A549 (cell line): ENCODE measurements at regions not wholly inside any gene's neighbourhood (a gene's known extent, or its start where the extent isn't known, plus 50 kb on each side); places are given as distances from the start of the nearest gene placed in this dataset.

Experiments used
- CTCF ChIP-seq: fragments of >200 bp; sonication (Bioruptor Twin); formaldehyde crosslinking; IDR thresholded peaks from 3 replicates; pipeline ENCODE4 v1.5.1; 2016
- EP300 ChIP-seq, 2 experiments: fragments of >200 bp; sonication (Bioruptor Twin); formaldehyde crosslinking; IDR thresholded peaks; 2 replicates in 1 of 2; 3 replicates in 1 of 2; pipeline ENCODE4 v1.6.1; 2016 to 2017
- JUN ChIP-seq, 2 experiments: fragments of >200 bp; sonication (Bioruptor Twin); formaldehyde crosslinking; IDR thresholded peaks; 2 replicates in 1 of 2; 3 replicates in 1 of 2; pipeline ENCODE4 v1.6.1; 2016 to 2017
- JUNB ChIP-seq: fragments of >200 bp; sonication (Bioruptor Twin); formaldehyde crosslinking; IDR thresholded peaks from 2 replicates; pipeline ENCODE4 v1.6.1; 2016
- KDM1A ChIP-seq: fragments of 200-600 bp; sonication (generic); IDR thresholded peaks from 2 replicates; pipeline ENCODE4 v1.6.1; 2016; ENCODE audit warnings: low read depth, mild to moderate bottlenecking
- NFE2L2 ChIP-seq: fragments of 150-350 bp; conservative IDR thresholded peaks from 2 replicates; pipeline ENCODE4 v1.6.1; 2014; ENCODE audit warnings: low read length
- PHF8 ChIP-seq: fragments of 200-600 bp; sonication (generic); IDR thresholded peaks from 2 replicates; pipeline ENCODE4 v1.6.1; 2016; ENCODE audit warnings: low read depth, mild to moderate bottlenecking, antibody characterized with exemption, moderate library complexity, borderline replicate concordance
- POLR2A ChIP-seq: IDR thresholded peaks from 2 replicates; pipeline ENCODE4 v1.6.1; 2012; ENCODE audit warnings: mild to moderate bottlenecking, low read length
- RCOR1 ChIP-seq: fragments of 150-350 bp; IDR thresholded peaks from 2 replicates; pipeline ENCODE4 v1.6.1; 2014; ENCODE audit warnings: antibody characterized with exemption, low read length, low read depth
- ZFP36 ChIP-seq: fragments of 450-650 bp; IDR thresholded peaks from 2 replicates; pipeline ENCODE4 v1.6.1; 2014; ENCODE audit warnings: borderline replicate concordance; ENCODE audit not compliant: partially characterized antibody
- ZNF302 ChIP-seq: fragments of 250-450 bp; sonication (Bioruptor Pico); IDR thresholded peaks from 2 replicates; pipeline ENCODE4 v1.9.0; 2021; ENCODE audit warnings: inconsistent platforms, mild to moderate bottlenecking, moderate library complexity
- TF ChIP-seq, protein P1 (sequence below): fragments of 200-600 bp; sonication (generic); IDR thresholded peaks from 2 replicates; pipeline ENCODE4 v1.6.1; 2016; ENCODE audit warnings: antibody characterized with exemption, mild to moderate bottlenecking, moderate library complexity

- TF ChIP-seq POLR2A (no peak), JUNB (no peak), JUN (IDR thresholded peaks at IDR 0.05) (no peak), KDM1A (no peak), EP300 (IDR thresholded peaks at IDR 0.05) (no peak), NFE2L2 (no peak), CTCF (no peak), PHF8 (no peak), RCOR1 (no peak), ZNF302 (CRISPR knock-in tag) (no peak), ZFP36 (no peak)
- TF ChIP-seq, protein P1, sequence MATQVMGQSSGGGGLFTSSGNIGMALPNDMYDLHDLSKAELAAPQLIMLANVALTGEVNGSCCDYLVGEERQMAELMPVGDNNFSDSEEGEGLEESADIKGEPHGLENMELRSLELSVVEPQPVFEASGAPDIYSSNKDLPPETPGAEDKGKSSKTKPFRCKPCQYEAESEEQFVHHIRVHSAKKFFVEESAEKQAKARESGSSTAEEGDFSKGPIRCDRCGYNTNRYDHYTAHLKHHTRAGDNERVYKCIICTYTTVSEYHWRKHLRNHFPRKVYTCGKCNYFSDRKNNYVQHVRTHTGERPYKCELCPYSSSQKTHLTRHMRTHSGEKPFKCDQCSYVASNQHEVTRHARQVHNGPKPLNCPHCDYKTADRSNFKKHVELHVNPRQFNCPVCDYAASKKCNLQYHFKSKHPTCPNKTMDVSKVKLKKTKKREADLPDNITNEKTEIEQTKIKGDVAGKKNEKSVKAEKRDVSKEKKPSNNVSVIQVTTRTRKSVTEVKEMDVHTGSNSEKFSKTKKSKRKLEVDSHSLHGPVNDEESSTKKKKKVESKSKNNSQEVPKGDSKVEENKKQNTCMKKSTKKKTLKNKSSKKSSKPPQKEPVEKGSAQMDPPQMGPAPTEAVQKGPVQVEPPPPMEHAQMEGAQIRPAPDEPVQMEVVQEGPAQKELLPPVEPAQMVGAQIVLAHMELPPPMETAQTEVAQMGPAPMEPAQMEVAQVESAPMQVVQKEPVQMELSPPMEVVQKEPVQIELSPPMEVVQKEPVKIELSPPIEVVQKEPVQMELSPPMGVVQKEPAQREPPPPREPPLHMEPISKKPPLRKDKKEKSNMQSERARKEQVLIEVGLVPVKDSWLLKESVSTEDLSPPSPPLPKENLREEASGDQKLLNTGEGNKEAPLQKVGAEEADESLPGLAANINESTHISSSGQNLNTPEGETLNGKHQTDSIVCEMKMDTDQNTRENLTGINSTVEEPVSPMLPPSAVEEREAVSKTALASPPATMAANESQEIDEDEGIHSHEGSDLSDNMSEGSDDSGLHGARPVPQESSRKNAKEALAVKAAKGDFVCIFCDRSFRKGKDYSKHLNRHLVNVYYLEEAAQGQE: no peak
Measured at GRCh38 chr1:209205039-209205438, 378.5 kb upstream of the CAMK1G start.
